DOHH2 (cell line): ENCODE measurements at regions not wholly inside any gene's neighbourhood (a gene's known extent, or its start where the extent isn't known, plus 50 kb on each side); places are given as distances from the start of the nearest gene placed in this dataset.

ENCODE experiments used
- CTCF ChIP-seq: fragments of 200-600 bp; sonication (generic); IDR thresholded peaks from one replicate; pipeline ENCODE4 v1.5.1; 2014; ENCODE audit warnings: antibody characterized with exemption, mild to moderate bottlenecking, low read depth, low read length; ENCODE audit not compliant: poor library complexity, severe bottlenecking
- EZH2phosphoT487 ChIP-seq: fragments of 200-600 bp; sonication (generic); IDR thresholded peaks from 2 replicates; pipeline ENCODE4 v1.6.1; 2017; ENCODE audit warnings: borderline replicate concordance, mild to moderate bottlenecking, antibody characterized with exemption, low read length, moderate library complexity, mixed read lengths

GRCh38 chr18:44539926-44540325 is 140.8 kb upstream of the SETBP1 start:
- TF ChIP-seq EZH2phosphoT487 (no peak), CTCF (no peak)
